GM12878 (cell line): ENCODE measurements at regions not wholly inside any gene's neighbourhood (a gene's known extent, or its start where the extent isn't known, plus 50 kb on each side); places are given as distances from the start of the nearest gene placed in this dataset.

Experiments used
- ATAC-seq: fragments of 200-7000 bp; cut with Tn5 transposase; 3 replicates; pipeline ENCODE4 v1.9.1; 2020; ENCODE audit warnings: mild to moderate bottlenecking, moderate library complexity
- BruUV-seq: library from RNA; stranded (reverse); fragments of 400-500 nt; replicated peaks from 2 replicates; lab custom pipeline; 2021; lab: Mats Ljungman, UMichigan
- CTCF ChIA-PET: fragments of 300-600 bp; sonication (Branson Sonifier 250); formaldehyde crosslinking; extraction: SDS; loops from one replicate; lab custom pipeline; 2021; ENCODE audit warnings: inconsistent platforms; lab: Yijun Ruan, JAX
- POLR2A ChIA-PET: fragments of 350-600 bp; formaldehyde crosslinking; extraction: SDS; loops from one replicate; lab custom pipeline; 2021; ENCODE audit warnings: inconsistent platforms; lab: Charles Lee
- RAD21 ChIA-PET: fragments of 300-600 bp; sonication (Branson Sonifier 250); formaldehyde crosslinking; loops from one replicate; lab custom pipeline; 2023; ENCODE audit warnings: antibody characterized with exemption; ENCODE audit not compliant: unreplicated experiment; lab: Charles Lee
- SMC1A ChIA-PET: fragments of 300-600 bp; sonication (Branson Sonifier 250); formaldehyde crosslinking; loops from one replicate; lab custom pipeline; 2023; ENCODE audit not compliant: unreplicated experiment, uncharacterized antibody; lab: Charles Lee
- DNase-seq: peaks from one replicate; pipeline ENCODE4 v3.0.0-alpha.2; 2011; ENCODE audit warnings: low read depth, low spot score
- FAIRE-seq: peaks from 3 replicates; lab custom pipeline; 2011; peaks lifted over from hg19 to GRCh38; lab: Jason Lieb, UNC
- H2AFZ ChIP-seq: 2 replicates; pipeline ENCODE4 v1.6.0; 2011; ENCODE audit warnings: low read depth, low read length, control low read depth; ENCODE audit not compliant: control insufficient read depth
- H3K27ac ChIP-seq: 2 replicates; pipeline ENCODE4 v1.5.1; 2011; ENCODE audit warnings: control low read depth; ENCODE audit not compliant: control insufficient read depth, insufficient read depth
- H3K27me3 ChIP-seq, 2 experiments: replicated peaks in 1 of 2; 2 replicates each; pipeline versions ENCODE4 v1.6.0 to v1.6.1; 2011; ENCODE audit warnings: low read length in 1 of 2; ENCODE audit not compliant: control insufficient read depth in 2 of 2, insufficient read depth in 2 of 2
- H3K36me3 ChIP-seq, 2 experiments: 2 replicates each; pipeline ENCODE4 v1.5.1; 2011; ENCODE audit warnings: low read length in 1 of 2; ENCODE audit not compliant: control insufficient read depth in 2 of 2, insufficient read depth in 2 of 2
- H3K4me1 ChIP-seq: 2 replicates; pipeline ENCODE4 v1.6.1; 2011; ENCODE audit warnings: mild to moderate bottlenecking, low read length, moderate library complexity, mixed read lengths; ENCODE audit not compliant: control insufficient read depth, insufficient read depth
- H3K4me2 ChIP-seq: 2 replicates; pipeline ENCODE4 v1.6.0; 2011; ENCODE audit warnings: control low read depth; ENCODE audit not compliant: control insufficient read depth, insufficient read depth
- H3K4me3 ChIP-seq: fragments of 200-600 bp; sonication (generic); 2 replicates; pipeline ENCODE4 v1.5.1; 2016
- H3K79me2 ChIP-seq: 2 replicates; pipeline ENCODE4 v1.6.0; 2011; ENCODE audit warnings: low read length; ENCODE audit not compliant: control insufficient read depth, insufficient read depth
- H3K9ac ChIP-seq: 2 replicates; pipeline ENCODE4 v1.8.0; 2011; ENCODE audit warnings: low read length, control low read depth, mixed read lengths; ENCODE audit not compliant: control insufficient read depth, insufficient read depth
- H3K9me3 ChIP-seq: replicated peaks from 3 replicates; pipeline ENCODE4 v1.5.1; 2011; ENCODE audit warnings: mild to moderate bottlenecking, low read length; ENCODE audit not compliant: control insufficient read depth, insufficient read depth
- H4K20me1 ChIP-seq: 2 replicates; pipeline ENCODE4 v1.6.0; 2011; ENCODE audit not compliant: control insufficient read depth, insufficient read depth
- RAD21 ChIP-seq: IDR thresholded peaks from 2 replicates; pipeline ENCODE4 v1.6.1; 2011; ENCODE audit warnings: mild to moderate bottlenecking, low read depth, low read length, moderate library complexity; ENCODE audit not compliant: insufficient read depth
- SMC3 ChIP-seq: IDR thresholded peaks from 2 replicates; pipeline ENCODE4 v1.6.1; 2011; ENCODE audit warnings: low read length, improper control_type of control experiment, borderline replicate concordance
- YY1 ChIP-seq: IDR thresholded peaks from 2 replicates; pipeline ENCODE4 v1.6.1; 2011; ENCODE audit warnings: low read depth, mild to moderate bottlenecking, low read length
- ZNF207 ChIP-seq: fragments of 450-650 bp; IDR thresholded peaks from 2 replicates; pipeline ENCODE4 v1.6.1; 2014; ENCODE audit warnings: antibody characterized with exemption, mild to moderate bottlenecking, borderline replicate concordance
- WGBS: methylation state at CpG from one replicate; pipeline ENCODE4 v1.1.6; 2016; ENCODE audit warnings: low lambda C conversion rate; ENCODE audit not compliant: insufficient replicate concordance, insufficient coverage; ENCODE audit errors: missing lambda C conversion rate; 5-methylcytosine and 5-hydroxymethylcytosine counted together
- in situ Hi-C: fragments of 300-500 bp; cut with MboI; formaldehyde crosslinking; loops from 9 replicates; pipeline ENCODE4 v1.14.3; 2018; ENCODE audit warnings: mixed read lengths
- intact Hi-C: fragments of 100-400 bp; cut with micrococcal nuclease; formaldehyde crosslinking; loops from one replicate; pipeline ENCODE4 v1.14.2; 2022; ENCODE audit not compliant: unreplicated experiment
- TF ChIP-seq, protein P1 (sequence below), 3 experiments: IDR thresholded peaks in 2 of 3; conservative IDR thresholded peaks in 1 of 3; 2 replicates each; pipeline ENCODE4 v1.5.1; 2011; ENCODE audit warnings: low read depth in 3 of 3, low read length in 3 of 3, mild to moderate bottlenecking in 3 of 3, control low read depth in 2 of 3, moderate library complexity in 2 of 3, inconsistent platforms in 1 of 3, mixed read lengths in 1 of 3; ENCODE audit not compliant: control insufficient read depth in 2 of 3, insufficient read depth in 1 of 3; ENCODE audit errors: extremely low read depth in 1 of 3

DNA sequence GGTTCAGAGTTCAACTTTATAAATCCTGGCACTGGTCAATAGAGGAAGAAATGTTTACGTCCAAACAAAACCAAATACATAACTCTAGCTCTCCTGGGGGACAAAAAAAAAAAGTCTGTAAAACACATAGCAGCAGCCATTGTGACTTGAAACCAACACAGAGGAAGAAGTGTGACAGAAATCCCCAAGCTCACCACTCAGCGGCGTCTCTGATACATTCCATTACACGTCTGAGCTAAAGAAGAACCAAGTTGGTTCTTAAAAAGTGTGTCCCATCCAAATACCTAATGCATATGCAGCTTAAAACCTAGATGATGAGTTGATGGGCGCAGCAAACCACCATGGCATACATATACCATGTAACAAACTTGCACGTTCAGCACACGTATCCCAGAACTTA is 58.3 kb upstream of the NANOS1 start:
- TF ChIP-seq SMC3, result peak; percentile 5; the same call in 1 of the 2 replicates
- TF ChIP-seq RAD21, result peak; percentile 54
- TF ChIP-seq, protein P1, sequence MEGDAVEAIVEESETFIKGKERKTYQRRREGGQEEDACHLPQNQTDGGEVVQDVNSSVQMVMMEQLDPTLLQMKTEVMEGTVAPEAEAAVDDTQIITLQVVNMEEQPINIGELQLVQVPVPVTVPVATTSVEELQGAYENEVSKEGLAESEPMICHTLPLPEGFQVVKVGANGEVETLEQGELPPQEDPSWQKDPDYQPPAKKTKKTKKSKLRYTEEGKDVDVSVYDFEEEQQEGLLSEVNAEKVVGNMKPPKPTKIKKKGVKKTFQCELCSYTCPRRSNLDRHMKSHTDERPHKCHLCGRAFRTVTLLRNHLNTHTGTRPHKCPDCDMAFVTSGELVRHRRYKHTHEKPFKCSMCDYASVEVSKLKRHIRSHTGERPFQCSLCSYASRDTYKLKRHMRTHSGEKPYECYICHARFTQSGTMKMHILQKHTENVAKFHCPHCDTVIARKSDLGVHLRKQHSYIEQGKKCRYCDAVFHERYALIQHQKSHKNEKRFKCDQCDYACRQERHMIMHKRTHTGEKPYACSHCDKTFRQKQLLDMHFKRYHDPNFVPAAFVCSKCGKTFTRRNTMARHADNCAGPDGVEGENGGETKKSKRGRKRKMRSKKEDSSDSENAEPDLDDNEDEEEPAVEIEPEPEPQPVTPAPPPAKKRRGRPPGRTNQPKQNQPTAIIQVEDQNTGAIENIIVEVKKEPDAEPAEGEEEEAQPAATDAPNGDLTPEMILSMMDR (IDR thresholded peaks at IDR 0.05 in 2 of 3, conservative IDR thresholded peaks at IDR 0.05 in 1 of 3; ENCODE audit: control insufficient read depth in 2 of 3, extremely low read depth in 1 of 3, insufficient read depth in 1 of 3, low read depth in 3 of 3, low read length in 3 of 3), result peak; percentile 34 to 43 (median 41); a peak in 4 of 6 replicates
- TF ChIP-seq ZNF207, result no peak
- peak; percentile 47; the same call in 1 of the 2 replicates for TF ChIP-seq YY1
- WGBS, result 2% methylated on average over 7 of the region's 7 CpGs
- Histone ChIP-seq H3K9ac (no peak overlapping the region), H3K27me3 (peaks cover 0 to 5% of the 10 kb centered on the region in 2 experiments; a peak in 1 of 4 replicates), H3K4me3 (no peak overlapping the region), H4K20me1 (no peaks in the 10 kb centered on the region), H3K4me2 (no peak overlapping the region), H3K79me2 (no peaks in the 10 kb centered on the region), H3K9me3 (no peaks in the 10 kb centered on the region; the same call in 2 of the 3 replicates), H2AFZ (no peak overlapping the region), H3K36me3 (no peaks in the 10 kb centered on the region), H3K4me1 (no peaks in the 10 kb centered on the region), H3K27ac (no peak overlapping the region)
- ATAC-seq (peak; percentile 76), FAIRE-seq (peak; percentile 94), DNase-seq (no peak)
- RAD21 ChIA-PET, result interaction anchor here (0.7 to 1.7 kb wide), 11 partner anchors 11 to 228 kb away, joined by 3 to 8 read pairs (median 4); no protein-coding TSS in a partner anchor
- SMC1A ChIA-PET, result interaction anchor here (0.6 to 3.7 kb wide), 9 partner anchors 51 to 1250 kb away, joined by 3 to 15 read pairs (median 3); no protein-coding TSS in a partner anchor
- in situ Hi-C loops (no loop called here), intact Hi-C loops (loop anchor here (1.0 kb wide), 1 partner anchor 59 kb away; no protein-coding TSS in a partner anchor)
- CTCF ChIA-PET, result interaction anchor here (0.6 to 2.9 kb wide), 10 partner anchors 12 to 518 kb away, joined by 3 to 24 read pairs (median 3); no protein-coding TSS in a partner anchor
- BruUV-seq, result no TSS peak
- POLR2A ChIA-PET, result interaction anchor here (0.6 kb wide), 1 partner anchor 1514 kb away, joined by 3 read pairs; no protein-coding TSS in a partner anchor
